NCI-H2107 (cell line): ENCODE measurements at regions not wholly inside any gene's neighbourhood (a gene's known extent, or its start where the extent isn't known, plus 50 kb on each side); places are given as distances from the start of the nearest gene placed in this dataset.
"Not testable (repeated sequence)": the region's sequence is repeated elsewhere in the genome, so short reads cannot be mapped to it uniquely, and the experiment has no call there.

Source experiments
- DNase-seq: peaks from one replicate; lab custom pipeline; 2025; lab: John Stamatoyannopoulos, UW

DNA sequence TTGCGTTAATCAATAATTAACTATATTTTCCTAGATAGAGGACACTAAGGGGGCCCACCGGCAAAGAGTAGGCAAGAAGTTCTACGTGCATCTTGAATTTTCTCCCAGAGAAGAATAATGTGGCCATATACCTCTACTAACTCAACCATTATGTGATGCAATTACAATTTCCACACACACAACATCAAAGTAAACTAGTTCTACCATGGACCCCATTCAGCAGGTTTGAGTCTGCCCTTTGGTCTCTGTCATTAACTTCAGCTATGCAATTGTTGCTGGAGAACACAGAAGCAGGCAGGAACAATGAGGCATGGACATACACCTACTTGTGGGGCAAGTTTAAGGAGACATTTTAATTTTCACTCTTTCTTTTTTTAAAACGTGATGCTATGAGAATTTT is 705.9 kb downstream of the PDCD6IP start:
- DNase-seq = no peak

- DNase-seq = no peak
These were observed 706.3 kb downstream of the PDCD6IP start for GRCh38 chr3:34504775-34505174.

GRCh38 chr3:34508732-34509131 is 710.3 kb downstream of the PDCD6IP start:
- no peak for DNase-seq

DNA sequence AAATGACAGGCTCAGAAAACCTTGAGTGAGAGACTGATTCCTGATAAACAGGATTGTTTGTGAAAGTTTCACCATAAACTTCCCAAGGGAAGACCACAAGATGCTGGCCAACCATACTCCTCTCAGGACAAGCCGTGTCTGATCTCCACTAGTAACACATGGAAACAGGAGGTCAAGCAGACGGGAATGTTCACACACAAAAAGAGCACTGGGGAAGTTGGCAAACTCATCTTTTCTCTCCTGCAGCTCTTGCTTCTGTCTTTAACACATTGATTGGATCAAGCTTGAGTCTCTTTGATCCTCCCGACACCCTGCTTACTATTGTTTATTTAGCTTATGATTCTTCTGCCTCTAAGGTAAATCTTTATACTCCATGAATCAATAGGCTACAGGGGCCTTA is 713.5 kb downstream of the PDCD6IP start:
- DNase-seq = no peak

GRCh38 chr3:34519008-34519407 is 720.6 kb downstream of the PDCD6IP start:
- not testable (repeated sequence) for DNase-seq

GRCh38 chr3:34531156-34531555 is 732.7 kb downstream of the PDCD6IP start:
- DNase-seq = no peak

- no peak for DNase-seq
These were observed 735.0 kb downstream of the PDCD6IP start for GRCh38 chr3:34533451-34533850.

GRCh38 chr3:34534013-34534412 is 735.6 kb downstream of the PDCD6IP start:
- DNase-seq = no peak

GRCh38 chr3:34544136-34544535 is 745.7 kb downstream of the PDCD6IP start:
- DNase-seq = no peak

DNA sequence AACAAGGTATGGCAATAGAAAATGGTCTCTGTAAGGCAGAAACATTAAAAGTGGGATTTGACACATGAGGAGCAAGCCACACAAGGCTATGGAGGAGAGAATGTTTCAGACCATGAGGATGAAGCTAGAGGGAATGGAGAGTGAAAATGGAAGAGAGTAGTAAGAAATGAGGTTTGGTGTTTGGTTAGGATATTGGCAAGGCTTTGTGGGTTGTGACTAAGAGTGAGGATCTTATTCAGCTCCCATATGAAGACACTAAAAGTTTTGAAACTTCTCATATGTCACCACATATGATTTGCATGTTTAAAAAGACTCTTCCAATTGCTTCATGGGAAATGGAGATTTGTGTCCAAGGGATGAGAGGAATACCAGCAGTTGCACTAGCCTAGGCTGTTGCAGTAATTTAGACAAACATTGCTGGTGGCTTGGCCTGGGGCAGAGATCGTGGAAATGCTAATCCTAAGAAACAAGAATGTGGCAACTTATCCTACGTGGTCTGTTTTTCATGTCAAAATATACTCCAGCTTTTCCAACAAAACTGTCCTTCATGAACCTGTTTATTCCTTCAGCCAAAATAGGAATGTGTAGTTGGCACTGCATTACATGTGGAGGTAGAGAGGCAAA is 749.0 kb downstream of the PDCD6IP start:
- no peak for DNase-seq

DNA sequence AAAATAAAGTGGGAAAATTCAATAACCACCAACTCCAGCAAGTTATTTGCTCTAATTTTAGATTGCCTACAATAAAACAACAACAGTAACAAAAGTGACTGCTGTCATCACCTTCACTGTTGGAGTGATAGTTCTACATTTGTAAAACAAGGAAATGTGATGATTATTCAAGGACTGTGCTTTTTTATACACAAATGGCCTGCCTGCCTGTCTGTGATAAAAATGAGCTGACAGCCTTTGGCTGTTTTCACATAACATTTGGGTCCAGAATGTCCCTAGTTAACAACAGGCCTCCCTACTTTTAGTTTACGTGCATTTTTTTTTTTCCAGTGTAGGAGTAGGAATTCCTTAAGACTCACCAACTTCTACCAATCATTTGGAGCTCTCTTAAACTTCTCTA is 768.8 kb downstream of the PDCD6IP start:
- DNase-seq = no peak

DNA sequence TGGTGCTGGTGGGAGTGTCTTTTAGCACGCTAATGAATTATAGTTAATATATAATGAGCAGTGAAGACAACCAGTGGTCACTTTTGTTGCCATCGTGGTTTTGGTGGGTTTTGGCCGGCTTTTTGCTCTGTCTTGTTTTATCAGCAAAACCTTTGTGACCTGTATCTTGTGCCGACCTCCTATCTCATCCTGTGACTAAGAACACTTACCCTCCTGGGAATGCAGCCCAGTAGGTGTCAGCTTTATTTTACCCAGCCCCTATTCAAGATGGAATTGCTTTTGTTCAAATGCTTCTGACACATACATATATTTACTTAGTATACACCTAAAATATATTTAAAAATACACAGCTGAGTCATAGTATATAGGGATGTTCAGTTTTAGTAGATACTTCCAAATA is 770.3 kb downstream of the PDCD6IP start:
- DNase-seq = no peak

- no peak for DNase-seq
These were observed 771.0 kb downstream of the PDCD6IP start for GRCh38 chr3:34569437-34569836.

DNA sequence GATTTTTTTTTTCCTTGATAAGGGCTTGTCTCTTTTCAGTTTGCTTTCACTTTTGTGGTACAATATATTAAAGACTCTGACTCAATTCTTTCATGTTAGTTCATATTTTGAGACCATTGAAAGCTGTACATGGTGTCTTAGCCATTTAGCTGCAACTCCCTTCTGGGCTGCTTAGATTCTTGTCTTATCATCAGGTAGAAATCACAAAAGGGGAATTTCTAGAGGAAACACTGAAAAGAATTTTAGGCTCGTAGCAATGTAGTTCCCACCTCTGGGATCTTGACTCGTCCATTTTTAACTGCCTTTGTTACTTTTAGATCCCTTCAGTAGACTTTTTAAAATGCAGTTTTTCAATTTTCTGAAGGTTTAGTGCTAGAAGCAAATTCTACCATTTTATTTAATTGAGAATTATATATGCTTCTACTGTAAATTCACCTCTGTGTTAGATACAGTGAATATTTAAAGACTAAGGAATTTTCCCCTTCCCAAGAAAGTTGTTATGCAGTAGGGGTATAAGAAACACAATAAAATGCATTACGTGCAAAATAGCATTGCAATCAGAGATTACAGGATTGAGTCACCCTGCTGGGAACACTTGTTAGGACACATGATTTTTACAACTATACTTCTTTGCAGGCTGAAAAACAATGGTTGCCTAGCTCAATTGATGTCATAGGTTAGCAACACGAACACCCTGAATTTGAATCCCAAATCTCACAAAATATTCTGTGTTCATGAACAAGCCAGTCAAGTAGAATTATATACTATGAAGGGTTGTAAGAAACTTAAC is 772.7 kb downstream of the PDCD6IP start:
- DNase-seq = no peak

DNA sequence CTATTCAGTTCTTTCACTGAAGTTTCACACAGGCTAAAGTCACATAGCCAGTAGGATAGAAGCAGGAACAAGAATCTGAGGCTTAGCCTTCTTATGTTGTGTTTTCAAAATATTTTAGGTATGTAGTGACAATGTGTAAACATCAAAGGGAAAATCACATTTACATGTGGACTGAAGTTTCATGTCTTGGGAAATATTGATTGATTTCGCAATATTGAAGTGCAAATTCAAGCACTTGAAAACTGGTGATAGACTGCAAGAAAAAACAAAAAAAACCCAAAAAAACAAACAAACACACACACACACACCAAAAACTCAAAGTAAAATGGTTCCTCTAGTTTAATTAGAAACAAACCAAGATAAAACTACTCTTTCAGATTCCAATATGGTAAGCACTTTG is 773.3 kb downstream of the PDCD6IP start:
- DNase-seq = no peak

DNA sequence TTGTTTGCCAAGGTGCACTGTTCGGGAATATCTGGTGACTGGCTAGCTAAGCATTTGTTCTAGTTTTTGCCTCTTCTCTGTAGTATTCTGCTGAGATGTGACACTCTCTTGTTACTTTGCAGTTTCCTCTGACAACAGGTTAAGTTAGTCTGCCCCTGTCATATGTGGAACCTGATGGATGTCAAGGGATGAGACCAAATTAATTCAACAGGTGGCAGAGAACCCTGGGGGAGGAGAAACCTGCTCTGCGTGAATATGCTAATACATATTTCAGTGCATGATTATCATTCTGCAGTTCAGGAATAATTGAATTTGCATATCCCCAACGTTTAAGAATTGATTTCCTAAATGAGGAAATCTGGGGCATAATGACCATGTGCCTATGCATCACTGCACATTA is 777.3 kb downstream of the PDCD6IP start:
- no peak for DNase-seq

- DNase-seq = no peak
These were observed 783.6 kb downstream of the PDCD6IP start for GRCh38 chr3:34582055-34582454.

DNA sequence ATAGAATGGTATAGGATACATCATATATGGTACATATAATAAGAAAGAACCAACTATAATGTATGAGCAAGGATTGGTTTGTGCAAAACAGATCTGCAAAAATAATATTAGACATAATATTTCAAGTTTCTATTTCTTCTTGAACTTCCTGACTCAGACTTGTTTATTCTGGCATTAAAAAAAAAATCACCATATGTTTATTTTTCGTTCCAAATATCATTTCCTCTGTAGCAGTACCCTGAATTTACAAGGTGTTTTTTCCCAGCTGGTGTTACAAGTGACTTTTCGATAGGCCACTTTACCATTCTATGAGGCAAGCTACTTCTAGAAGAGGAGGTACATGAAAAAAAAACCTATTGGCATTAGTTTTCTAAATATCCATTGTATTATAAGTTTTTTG is 785.0 kb downstream of the PDCD6IP start:
- no peak for DNase-seq

- no peak for DNase-seq
These were observed 786.5 kb downstream of the PDCD6IP start for GRCh38 chr3:34584971-34585370.

- DNase-seq = no peak
These were observed 801.2 kb downstream of the PDCD6IP start for GRCh38 chr3:34599595-34599994.

GRCh38 chr3:34619990-34620389 is 821.6 kb downstream of the PDCD6IP start:
- DNase-seq = no peak

GRCh38 chr3:34626699-34627098 is 828.3 kb downstream of the PDCD6IP start:
- DNase-seq = no peak

- DNase-seq = no peak
These were observed 836.5 kb downstream of the PDCD6IP start for GRCh38 chr3:34634939-34635338.

- no peak for DNase-seq
These were observed 837.0 kb downstream of the PDCD6IP start for GRCh38 chr3:34635352-34635850.
